RWPE1 (cell line): ENCODE measurements at regions not wholly inside any gene's neighbourhood (a gene's known extent, or its start where the extent isn't known, plus 50 kb on each side); places are given as distances from the start of the nearest gene placed in this dataset.

Source experiments
- CTCF ChIA-PET: fragments of 350-600 bp; sonication (Branson Sonifier 250); formaldehyde crosslinking; extraction: SDS; loops from one replicate; lab custom pipeline; 2021; lab: Yijun Ruan, JAX
- POLR2A ChIA-PET: fragments of 400-600 bp; formaldehyde crosslinking; extraction: SDS; loops from one replicate; lab custom pipeline; 2020; ENCODE audit warnings: antibody characterized with exemption; ENCODE audit not compliant: low non-redundant PET; lab: Yijun Ruan, JAX
- DNase-seq: peaks from one replicate; pipeline ENCODE4 v3.0.0; 2012; ENCODE audit warnings: low spot score
- H3K27ac ChIP-seq: fragments of 450-650 bp; 2 replicates; pipeline ENCODE4 v1.5.1; 2017
- TF ChIP-seq, protein P1 (sequence below): fragments of 450-650 bp; conservative IDR thresholded peaks from 2 replicates; pipeline ENCODE4 v1.5.1; 2017; ENCODE audit warnings: low read depth, mild to moderate bottlenecking

GRCh38 chr16:16774389-16774788 lies 395.4 kb downstream of the NPIPA7 start:
- POLR2A ChIA-PET = no interaction called here
- TF ChIP-seq, protein P1, sequence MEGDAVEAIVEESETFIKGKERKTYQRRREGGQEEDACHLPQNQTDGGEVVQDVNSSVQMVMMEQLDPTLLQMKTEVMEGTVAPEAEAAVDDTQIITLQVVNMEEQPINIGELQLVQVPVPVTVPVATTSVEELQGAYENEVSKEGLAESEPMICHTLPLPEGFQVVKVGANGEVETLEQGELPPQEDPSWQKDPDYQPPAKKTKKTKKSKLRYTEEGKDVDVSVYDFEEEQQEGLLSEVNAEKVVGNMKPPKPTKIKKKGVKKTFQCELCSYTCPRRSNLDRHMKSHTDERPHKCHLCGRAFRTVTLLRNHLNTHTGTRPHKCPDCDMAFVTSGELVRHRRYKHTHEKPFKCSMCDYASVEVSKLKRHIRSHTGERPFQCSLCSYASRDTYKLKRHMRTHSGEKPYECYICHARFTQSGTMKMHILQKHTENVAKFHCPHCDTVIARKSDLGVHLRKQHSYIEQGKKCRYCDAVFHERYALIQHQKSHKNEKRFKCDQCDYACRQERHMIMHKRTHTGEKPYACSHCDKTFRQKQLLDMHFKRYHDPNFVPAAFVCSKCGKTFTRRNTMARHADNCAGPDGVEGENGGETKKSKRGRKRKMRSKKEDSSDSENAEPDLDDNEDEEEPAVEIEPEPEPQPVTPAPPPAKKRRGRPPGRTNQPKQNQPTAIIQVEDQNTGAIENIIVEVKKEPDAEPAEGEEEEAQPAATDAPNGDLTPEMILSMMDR = no peak
- H3K27ac ChIP-seq = no peak overlapping the region
- no peak for DNase-seq
- CTCF ChIA-PET = no interaction called here

DNA sequence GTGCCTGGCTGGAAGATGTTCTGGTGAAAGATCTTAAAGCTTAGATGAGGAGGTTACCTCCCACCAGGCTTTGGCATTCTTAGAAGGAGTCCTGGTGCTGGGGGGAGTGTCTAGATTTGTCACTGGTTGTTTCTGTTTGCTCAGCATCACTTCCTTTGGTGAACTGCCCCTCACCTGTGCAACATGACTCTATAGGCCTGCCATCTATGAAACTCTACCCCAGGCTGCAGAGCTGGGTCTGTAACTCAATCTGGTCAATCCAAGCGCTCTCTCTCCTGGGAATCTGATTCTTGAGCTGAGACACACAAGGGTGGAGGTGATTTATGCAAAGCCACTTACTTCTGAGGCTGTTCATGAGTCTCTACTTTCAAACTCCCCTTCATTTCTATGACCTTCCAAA lies 399.4 kb downstream of the NPIPA7 start:
- DNase-seq = no peak
- POLR2A ChIA-PET = no interaction called here
- CTCF ChIA-PET = no interaction called here
- TF ChIP-seq, protein P1 = no peak
- H3K27ac ChIP-seq = no peak overlapping the region

DNA sequence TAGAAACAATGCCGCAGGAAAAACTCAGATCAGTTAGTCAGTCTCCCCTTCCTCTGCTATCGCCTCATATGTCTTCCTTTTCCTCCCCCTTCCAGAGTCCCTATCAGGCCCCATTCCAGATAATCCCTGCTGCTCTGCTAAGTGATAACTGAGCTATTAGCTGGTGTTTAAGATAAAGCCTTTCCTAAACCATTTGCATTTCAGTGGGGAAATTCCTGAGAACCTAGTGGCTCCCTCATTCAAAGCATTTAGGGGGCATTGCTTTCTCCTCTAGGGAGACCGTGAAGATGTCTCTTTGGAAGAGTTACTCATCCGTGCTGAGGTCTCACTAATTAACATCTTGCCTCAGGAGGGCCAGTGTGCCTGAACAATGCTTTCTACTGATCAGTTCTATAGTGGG lies 401.6 kb downstream of the NPIPA7 start:
- H3K27ac ChIP-seq = no peak overlapping the region
- ChIA-PET POLR2A (no interaction called here), CTCF (no interaction called here)
- TF ChIP-seq, protein P1 = no peak
- no peak for DNase-seq

DNA sequence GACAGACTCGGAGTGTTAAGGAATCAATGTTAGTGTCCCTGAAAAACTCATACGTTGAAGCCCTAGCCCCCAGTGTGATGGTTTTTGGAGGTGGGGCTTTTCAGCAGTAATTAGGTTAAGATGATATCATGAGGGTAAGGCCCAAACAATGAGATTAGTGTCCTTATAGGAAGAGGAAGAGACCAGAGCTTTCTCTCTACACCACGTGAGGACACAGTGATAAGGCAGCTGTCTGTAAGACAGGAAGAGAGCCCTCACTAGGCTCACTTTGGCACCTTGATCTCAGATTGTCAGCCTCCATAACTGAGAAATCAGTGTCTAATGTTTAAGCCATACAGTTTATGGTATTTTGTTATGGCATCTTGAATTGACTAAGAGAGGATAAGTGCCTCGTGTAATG lies 403.2 kb downstream of the NPIPA7 start:
- H3K27ac ChIP-seq = no peak overlapping the region
- CTCF ChIA-PET = no interaction called here
- POLR2A ChIA-PET = no interaction called here
- no peak for DNase-seq
- TF ChIP-seq, protein P1 = no peak

DNA sequence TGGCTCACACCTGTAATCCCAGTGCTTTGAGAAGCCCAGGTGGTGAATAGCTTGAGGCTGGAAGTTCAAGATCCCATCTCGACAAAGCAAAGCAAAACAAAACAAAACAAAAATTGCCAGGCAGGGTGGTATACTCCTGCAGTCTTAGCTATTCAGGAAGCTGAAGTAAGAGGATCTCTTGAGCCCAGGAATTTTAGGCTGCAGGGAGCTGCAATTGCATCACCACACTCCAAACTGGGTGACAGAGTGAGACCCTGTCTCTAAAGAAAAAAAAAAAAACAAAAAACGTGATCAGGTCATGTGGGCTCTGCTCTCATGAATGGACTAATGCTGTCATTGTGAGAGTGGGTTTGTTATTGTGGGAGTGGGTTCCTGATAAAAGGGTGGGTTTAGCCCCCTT lies 409.1 kb downstream of the NPIPA7 start:
- TF ChIP-seq, protein P1 = no peak
- no peak for DNase-seq
- ChIA-PET POLR2A (no interaction called here), CTCF (interaction anchor here (0.6 kb wide), 1 partner anchor 900 kb away, joined by 3 read pairs; no protein-coding TSS in a partner anchor)
- no peak overlapping the region for H3K27ac ChIP-seq

DNA sequence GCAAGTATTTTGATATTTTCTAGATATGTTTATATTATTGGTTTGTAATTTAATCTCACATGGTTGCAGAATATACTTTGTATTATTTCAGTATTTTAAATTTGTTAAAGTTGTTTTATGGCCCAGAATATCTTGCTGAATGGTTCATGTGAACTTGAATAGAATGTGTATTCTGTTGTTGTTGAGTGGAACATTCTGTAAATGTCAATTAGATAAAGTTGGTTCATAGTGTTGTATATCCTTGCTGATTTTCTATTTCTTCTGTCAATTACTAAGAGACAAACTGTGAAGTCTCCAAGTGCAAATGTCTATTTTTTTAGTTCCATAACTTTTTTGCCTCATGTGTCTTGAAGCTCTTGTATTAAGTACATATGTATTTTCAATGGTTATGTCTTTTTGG lies 411.7 kb downstream of the NPIPA7 start:
- CTCF ChIA-PET = no interaction called here
- TF ChIP-seq, protein P1 = no peak
- DNase-seq = no peak
- no peak overlapping the region for H3K27ac ChIP-seq
- POLR2A ChIA-PET = no interaction called here

DNA sequence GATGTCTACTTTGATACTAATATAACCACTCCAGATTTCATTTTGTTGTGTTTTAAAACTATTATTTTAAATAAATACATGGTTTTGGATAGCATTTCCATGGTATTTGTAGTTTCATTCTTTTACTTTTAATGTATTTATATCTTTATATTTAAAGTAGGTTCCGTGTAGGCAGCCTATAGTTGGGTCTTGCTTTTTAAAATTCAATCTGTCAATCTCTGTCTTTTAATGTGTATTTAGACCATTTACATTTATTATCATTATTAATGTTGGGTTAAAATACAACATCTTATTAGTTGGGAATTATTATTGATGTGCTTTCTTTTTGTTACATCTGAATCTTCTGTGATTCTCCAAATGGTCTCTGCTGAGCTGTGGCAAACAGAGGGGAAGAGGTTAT lies 412.1 kb downstream of the NPIPA7 start:
- no peak overlapping the region for H3K27ac ChIP-seq
- CTCF ChIA-PET = no interaction called here
- POLR2A ChIA-PET = no interaction called here
- TF ChIP-seq, protein P1 = no peak
- DNase-seq = no peak
